Skeletal muscle tissue (tissue), 3 donors: ENCODE measurements at regions not wholly inside any gene's neighbourhood (a gene's known extent, or its start where the extent isn't known, plus 50 kb on each side); places are given as distances from the start of the nearest gene placed in this dataset.

Experiments
- H3K27ac ChIP-seq: one replicate; pipeline ENCODE4 v1.7.0; 2013; ENCODE audit warnings: mild to moderate bottlenecking, low read depth, low read length, inconsistent platforms
- H3K27me3 ChIP-seq, 3 donors: one replicate each; pipeline ENCODE4 v1.7.0; 2013; ENCODE audit warnings: low read length in 3 of 3; ENCODE audit not compliant: control insufficient read depth in 3 of 3, insufficient read depth in 3 of 3
- H3K36me3 ChIP-seq, 3 donors: one replicate each; pipeline ENCODE4 v1.7.0; 2013; ENCODE audit warnings: low read length in 3 of 3; ENCODE audit not compliant: control insufficient read depth in 3 of 3, insufficient read depth in 3 of 3
- H3K4me1 ChIP-seq, 3 donors: one replicate each; pipeline ENCODE4 v1.7.0; 2013; ENCODE audit warnings: low read length in 3 of 3, mild to moderate bottlenecking in 3 of 3; ENCODE audit not compliant: control insufficient read depth in 3 of 3, insufficient read depth in 3 of 3
- H3K4me3 ChIP-seq, 3 donors: one replicate each; pipeline ENCODE4 v1.7.0; 2013; ENCODE audit warnings: low read length in 3 of 3
- H3K9ac ChIP-seq, 3 donors: one replicate each; pipeline ENCODE4 v1.7.0; 2013; ENCODE audit warnings: low read length in 3 of 3, mild to moderate bottlenecking in 3 of 3, moderate library complexity in 2 of 3, low read depth in 1 of 3
- H3K9me3 ChIP-seq, 3 donors: one replicate each; pipeline ENCODE4 v1.7.0; 2013; ENCODE audit warnings: low read length in 3 of 3; ENCODE audit not compliant: control insufficient read depth in 3 of 3
- donor health status: Osteomylitis.

- no peaks in the 10 kb centered on the region for H3K36me3 ChIP-seq
- H3K4me3 ChIP-seq, result no peak overlapping the region
- H3K27me3 ChIP-seq, result no peaks in the 10 kb centered on the region
- no peak overlapping the region for H3K27ac ChIP-seq
- H3K4me1 ChIP-seq, result no peaks in the 10 kb centered on the region
- H3K9me3 ChIP-seq, result no peaks in the 10 kb centered on the region
- no peak overlapping the region for H3K9ac ChIP-seq
Observed at GRCh38 chr5:4651806-4652565, 488.1 kb upstream of the ADAMTS16 start.

GRCh38 chr5:4653475-4653874, 486.7 kb upstream of the ADAMTS16 start:
- Histone ChIP-seq H3K36me3 (no peaks in the 10 kb centered on the region), H3K27me3 (no peaks in the 10 kb centered on the region), H3K9me3 (no peaks in the 10 kb centered on the region), H3K4me1 (no peaks in the 10 kb centered on the region), H3K9ac (no peak overlapping the region), H3K4me3 (no peak overlapping the region), H3K27ac (no peak overlapping the region)

- H3K27me3 ChIP-seq, result no peaks in the 10 kb centered on the region
- no peaks in the 10 kb centered on the region for H3K36me3 ChIP-seq
- no peak overlapping the region for H3K27ac ChIP-seq
- H3K9ac ChIP-seq, result no peak overlapping the region
- H3K4me3 ChIP-seq, result no peak overlapping the region
- H3K4me1 ChIP-seq, result no peaks in the 10 kb centered on the region
- no peaks in the 10 kb centered on the region for H3K9me3 ChIP-seq
Observed at GRCh38 chr5:4659851-4660250, 480.3 kb upstream of the ADAMTS16 start.

- Histone ChIP-seq H3K4me1 (no peaks in the 10 kb centered on the region), H3K36me3 (no peaks in the 10 kb centered on the region), H3K27ac (no peak overlapping the region), H3K27me3 (no peaks in the 10 kb centered on the region), H3K9ac (no peak overlapping the region), H3K4me3 (no peak overlapping the region), H3K9me3 (no peaks in the 10 kb centered on the region)
Observed at GRCh38 chr5:4661326-4661725, 478.8 kb upstream of the ADAMTS16 start.

GRCh38 chr5:4661836-4662235, 478.3 kb upstream of the ADAMTS16 start:
- H3K9me3 ChIP-seq, result no peaks in the 10 kb centered on the region
- H3K27me3 ChIP-seq, result no peaks in the 10 kb centered on the region
- H3K9ac ChIP-seq, result no peak overlapping the region

GRCh38 chr5:4662756-4663155, 477.4 kb upstream of the ADAMTS16 start:
- Histone ChIP-seq H3K36me3 (no peaks in the 10 kb centered on the region), H3K27me3 (no peaks in the 10 kb centered on the region), H3K9me3 (no peaks in the 10 kb centered on the region), H3K27ac (no peak overlapping the region), H3K4me1 (no peaks in the 10 kb centered on the region), H3K9ac (no peak overlapping the region), H3K4me3 (no peak overlapping the region)

More at GRCh38 chr5:4661836-4662235, 478.3 kb upstream of the ADAMTS16 start:
- no peaks in the 10 kb centered on the region for H3K4me1 ChIP-seq
- H3K27ac ChIP-seq, result no peak overlapping the region
- no peak overlapping the region for H3K4me3 ChIP-seq
- H3K36me3 ChIP-seq, result no peaks in the 10 kb centered on the region

GRCh38 chr5:4665911-4666310, 474.2 kb upstream of the ADAMTS16 start:
- Histone ChIP-seq H3K9me3 (no peaks in the 10 kb centered on the region), H3K36me3 (no peaks in the 10 kb centered on the region), H3K27me3 (no peaks in the 10 kb centered on the region), H3K4me1 (no peaks in the 10 kb centered on the region), H3K9ac (no peak overlapping the region), H3K4me3 (no peak overlapping the region), H3K27ac (no peak overlapping the region)

- Histone ChIP-seq H3K36me3 (no peaks in the 10 kb centered on the region), H3K9ac (no peak overlapping the region), H3K27ac (no peak overlapping the region), H3K9me3 (peaks cover 0 to 2% (median 0%) of the 10 kb centered on the region in 3 donors), H3K4me1 (no peaks in the 10 kb centered on the region), H3K4me3 (no peak overlapping the region), H3K27me3 (no peaks in the 10 kb centered on the region)
Observed at GRCh38 chr5:4674166-4674565, 466.0 kb upstream of the ADAMTS16 start.

GRCh38 chr5:4676934-4677333, 463.2 kb upstream of the ADAMTS16 start:
- Histone ChIP-seq H3K27ac (no peak overlapping the region), H3K36me3 (no peaks in the 10 kb centered on the region), H3K9me3 (peaks cover 0 to 2% (median 0%) of the 10 kb centered on the region in 3 donors), H3K27me3 (no peaks in the 10 kb centered on the region), H3K4me1 (no peaks in the 10 kb centered on the region), H3K9ac (no peak overlapping the region), H3K4me3 (no peak overlapping the region)

GRCh38 chr5:4684946-4685345, 455.2 kb upstream of the ADAMTS16 start:
- H3K27me3 ChIP-seq, result no peaks in the 10 kb centered on the region

More at GRCh38 chr5:4684946-4685345, 455.2 kb upstream of the ADAMTS16 start:
- no peak overlapping the region for H3K9ac ChIP-seq
- H3K9me3 ChIP-seq, result peaks cover 0 to 4% (median 0%) of the 10 kb centered on the region in 3 donors
- H3K4me3 ChIP-seq, result no peak overlapping the region
- no peak overlapping the region for H3K27ac ChIP-seq
- no peaks in the 10 kb centered on the region for H3K4me1 ChIP-seq
- H3K36me3 ChIP-seq, result no peaks in the 10 kb centered on the region
